ENCODE measurements at regions not wholly inside any gene's neighbourhood (a gene's known extent, or its start where the extent isn't known, plus 50 kb on each side); places are given as distances from the start of the nearest gene placed in this dataset.

DNA sequence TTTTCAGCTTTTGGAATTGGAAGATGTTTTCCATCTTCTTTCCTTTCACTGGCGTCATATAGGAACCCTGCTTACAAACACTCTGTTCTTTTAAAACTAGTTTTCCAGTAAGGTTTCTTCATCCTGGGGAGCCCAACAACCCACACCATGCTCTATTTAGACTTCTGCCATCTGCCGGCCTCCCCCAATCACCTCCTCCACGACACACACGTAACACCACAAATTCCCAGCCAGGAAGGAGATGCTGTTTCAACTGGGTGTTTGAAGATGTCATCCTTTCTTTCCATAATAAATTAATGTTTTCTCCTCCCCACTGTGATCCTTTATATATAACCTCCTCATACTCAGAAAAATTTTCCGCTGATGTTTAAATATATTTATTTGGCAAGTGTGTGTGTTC lies 231.4 kb upstream of the DDHD1 start:
- DNase-seq (ENCODE audit: extremely low read depth in 1 of 4, low spot score in 3 of 4) = no peak

More for the DNA sequence above, 231.4 kb upstream of the DDHD1 start:
- Histone ChIP-seq H3K27me3 (ENCODE audit: control insufficient read depth in 2 of 2, insufficient read depth in 2 of 2, low read length in 2 of 2) (no peaks in the 10 kb centered on the region), H3K9me3 (replicated peaks; ENCODE audit: control insufficient read depth, insufficient read depth, low read depth, low read length) (no peaks in the 10 kb centered on the region), H3K27ac (ENCODE audit: extremely low read depth, low read depth, low read length) (no peak overlapping the region), H3K4me3 (no peak overlapping the region), H3K4me1 (replicated peaks in 1 of 2; ENCODE audit: control insufficient read depth in 2 of 2, insufficient read depth in 2 of 2, low read length in 2 of 2) (no peaks in the 10 kb centered on the region), H2AFZ (ENCODE audit: low read depth, low read length) (no peak overlapping the region), H3K9me1 (ENCODE audit: control insufficient read depth, insufficient read depth, low read length) (no peaks in the 10 kb centered on the region), H3K36me3 (ENCODE audit: control insufficient read depth, insufficient read depth, low read length) (no peaks in the 10 kb centered on the region), H3K79me2 (ENCODE audit: control insufficient read depth, insufficient read depth, low read length) (no peaks in the 10 kb centered on the region), H4K20me1 (replicated peaks; ENCODE audit: control insufficient read depth, insufficient read depth, low read length) (no peaks in the 10 kb centered on the region), H3K4me2 (ENCODE audit: insufficient read depth, low read length) (no peak overlapping the region), H3K9ac (ENCODE audit: insufficient read depth in 1 of 2, low read depth in 2 of 2, low read length in 2 of 2) (no peak overlapping the region)
- no TSS peak for BruUV-seq (replicated peaks)
- no peak for FAIRE-seq
- intact Hi-C loops (cut with micrococcal nuclease) = no loop called here
- ATAC-seq = no peak
- POLR2A ChIA-PET = no interaction called here
- CTCF ChIA-PET (ENCODE audit: low intra/inter-chr PET ratio) = no interaction called here
- no peak for TF ChIP-seq EP300 (IDR thresholded peaks at IDR 0.05; ENCODE audit: low read length)
- TF ChIP-seq, protein P1, sequence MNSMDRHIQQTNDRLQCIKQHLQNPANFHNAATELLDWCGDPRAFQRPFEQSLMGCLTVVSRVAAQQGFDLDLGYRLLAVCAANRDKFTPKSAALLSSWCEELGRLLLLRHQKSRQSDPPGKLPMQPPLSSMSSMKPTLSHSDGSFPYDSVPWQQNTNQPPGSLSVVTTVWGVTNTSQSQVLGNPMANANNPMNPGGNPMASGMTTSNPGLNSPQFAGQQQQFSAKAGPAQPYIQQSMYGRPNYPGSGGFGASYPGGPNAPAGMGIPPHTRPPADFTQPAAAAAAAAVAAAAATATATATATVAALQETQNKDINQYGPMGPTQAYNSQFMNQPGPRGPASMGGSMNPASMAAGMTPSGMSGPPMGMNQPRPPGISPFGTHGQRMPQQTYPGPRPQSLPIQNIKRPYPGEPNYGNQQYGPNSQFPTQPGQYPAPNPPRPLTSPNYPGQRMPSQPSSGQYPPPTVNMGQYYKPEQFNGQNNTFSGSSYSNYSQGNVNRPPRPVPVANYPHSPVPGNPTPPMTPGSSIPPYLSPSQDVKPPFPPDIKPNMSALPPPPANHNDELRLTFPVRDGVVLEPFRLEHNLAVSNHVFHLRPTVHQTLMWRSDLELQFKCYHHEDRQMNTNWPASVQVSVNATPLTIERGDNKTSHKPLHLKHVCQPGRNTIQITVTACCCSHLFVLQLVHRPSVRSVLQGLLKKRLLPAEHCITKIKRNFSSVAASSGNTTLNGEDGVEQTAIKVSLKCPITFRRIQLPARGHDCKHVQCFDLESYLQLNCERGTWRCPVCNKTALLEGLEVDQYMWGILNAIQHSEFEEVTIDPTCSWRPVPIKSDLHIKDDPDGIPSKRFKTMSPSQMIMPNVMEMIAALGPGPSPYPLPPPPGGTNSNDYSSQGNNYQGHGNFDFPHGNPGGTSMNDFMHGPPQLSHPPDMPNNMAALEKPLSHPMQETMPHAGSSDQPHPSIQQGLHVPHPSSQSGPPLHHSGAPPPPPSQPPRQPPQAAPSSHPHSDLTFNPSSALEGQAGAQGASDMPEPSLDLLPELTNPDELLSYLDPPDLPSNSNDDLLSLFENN (IDR thresholded peaks at IDR 0.05; ENCODE audit: low read depth in 2 of 2, low read length in 2 of 2) = no peak
- in situ Hi-C loops (cut with MboI) = no loop called here
- 3% methylated on average over 5 of the region's 5 CpGs for WGBS (ENCODE audit: insufficient coverage, low coverage, missing lambda C conversion rate)
